Panc1 (cell line): ENCODE measurements at regions not wholly inside any gene's neighbourhood (a gene's known extent, or its start where the extent isn't known, plus 50 kb on each side); places are given as distances from the start of the nearest gene placed in this dataset.

ENCODE experiments used
- POLR2AphosphoS5 ChIP-seq: IDR thresholded peaks from 2 replicates; pipeline ENCODE4 v1.6.1; 2012; ENCODE audit warnings: mild to moderate bottlenecking, low read depth, low read length, moderate library complexity
- SIN3A ChIP-seq: IDR thresholded peaks from 2 replicates; pipeline ENCODE4 v1.6.1; 2012; ENCODE audit warnings: low read depth, mild to moderate bottlenecking, low read length, moderate library complexity, borderline replicate concordance; ENCODE audit not compliant: insufficient read depth
- TF ChIP-seq, protein P1 (sequence below): fragments of 450-650 bp; IDR thresholded peaks from 2 replicates; pipeline ENCODE4 v1.5.1; 2017; ENCODE audit warnings: mild to moderate bottlenecking
- TF ChIP-seq, protein P2 (sequence below), 2 experiments: IDR thresholded peaks; 2 replicates each; pipeline ENCODE4 v1.6.1; 2011 to 2012; ENCODE audit warnings: low read depth in 2 of 2, control low read depth in 1 of 2, low read length in 1 of 2, mild to moderate bottlenecking in 1 of 2, moderate library complexity in 1 of 2; ENCODE audit not compliant: insufficient read depth in 1 of 2

DNA sequence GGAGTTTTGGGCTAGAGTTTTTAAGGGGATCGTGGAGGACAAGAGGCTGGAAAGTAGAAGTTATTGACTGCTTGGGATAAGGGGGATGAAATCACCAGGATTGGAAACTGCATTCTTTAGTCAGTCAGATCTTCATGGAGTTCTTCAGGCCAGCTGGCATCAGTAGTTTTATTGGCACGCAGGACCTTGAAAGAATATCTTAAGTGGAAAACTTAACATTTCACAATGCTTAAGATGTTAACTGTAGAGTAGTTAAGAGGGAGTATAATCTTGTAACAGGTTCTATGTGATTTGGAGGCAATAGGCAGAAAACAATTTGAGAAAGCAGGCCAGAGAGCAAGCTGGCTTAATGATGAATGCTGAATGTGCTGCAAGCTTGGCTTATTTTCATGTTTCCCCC lies 300.4 kb upstream of the KCNH7 start:
- TF ChIP-seq, protein P1, sequence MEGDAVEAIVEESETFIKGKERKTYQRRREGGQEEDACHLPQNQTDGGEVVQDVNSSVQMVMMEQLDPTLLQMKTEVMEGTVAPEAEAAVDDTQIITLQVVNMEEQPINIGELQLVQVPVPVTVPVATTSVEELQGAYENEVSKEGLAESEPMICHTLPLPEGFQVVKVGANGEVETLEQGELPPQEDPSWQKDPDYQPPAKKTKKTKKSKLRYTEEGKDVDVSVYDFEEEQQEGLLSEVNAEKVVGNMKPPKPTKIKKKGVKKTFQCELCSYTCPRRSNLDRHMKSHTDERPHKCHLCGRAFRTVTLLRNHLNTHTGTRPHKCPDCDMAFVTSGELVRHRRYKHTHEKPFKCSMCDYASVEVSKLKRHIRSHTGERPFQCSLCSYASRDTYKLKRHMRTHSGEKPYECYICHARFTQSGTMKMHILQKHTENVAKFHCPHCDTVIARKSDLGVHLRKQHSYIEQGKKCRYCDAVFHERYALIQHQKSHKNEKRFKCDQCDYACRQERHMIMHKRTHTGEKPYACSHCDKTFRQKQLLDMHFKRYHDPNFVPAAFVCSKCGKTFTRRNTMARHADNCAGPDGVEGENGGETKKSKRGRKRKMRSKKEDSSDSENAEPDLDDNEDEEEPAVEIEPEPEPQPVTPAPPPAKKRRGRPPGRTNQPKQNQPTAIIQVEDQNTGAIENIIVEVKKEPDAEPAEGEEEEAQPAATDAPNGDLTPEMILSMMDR: no peak
- no peak for TF ChIP-seq POLR2AphosphoS5
- TF ChIP-seq, protein P2, sequence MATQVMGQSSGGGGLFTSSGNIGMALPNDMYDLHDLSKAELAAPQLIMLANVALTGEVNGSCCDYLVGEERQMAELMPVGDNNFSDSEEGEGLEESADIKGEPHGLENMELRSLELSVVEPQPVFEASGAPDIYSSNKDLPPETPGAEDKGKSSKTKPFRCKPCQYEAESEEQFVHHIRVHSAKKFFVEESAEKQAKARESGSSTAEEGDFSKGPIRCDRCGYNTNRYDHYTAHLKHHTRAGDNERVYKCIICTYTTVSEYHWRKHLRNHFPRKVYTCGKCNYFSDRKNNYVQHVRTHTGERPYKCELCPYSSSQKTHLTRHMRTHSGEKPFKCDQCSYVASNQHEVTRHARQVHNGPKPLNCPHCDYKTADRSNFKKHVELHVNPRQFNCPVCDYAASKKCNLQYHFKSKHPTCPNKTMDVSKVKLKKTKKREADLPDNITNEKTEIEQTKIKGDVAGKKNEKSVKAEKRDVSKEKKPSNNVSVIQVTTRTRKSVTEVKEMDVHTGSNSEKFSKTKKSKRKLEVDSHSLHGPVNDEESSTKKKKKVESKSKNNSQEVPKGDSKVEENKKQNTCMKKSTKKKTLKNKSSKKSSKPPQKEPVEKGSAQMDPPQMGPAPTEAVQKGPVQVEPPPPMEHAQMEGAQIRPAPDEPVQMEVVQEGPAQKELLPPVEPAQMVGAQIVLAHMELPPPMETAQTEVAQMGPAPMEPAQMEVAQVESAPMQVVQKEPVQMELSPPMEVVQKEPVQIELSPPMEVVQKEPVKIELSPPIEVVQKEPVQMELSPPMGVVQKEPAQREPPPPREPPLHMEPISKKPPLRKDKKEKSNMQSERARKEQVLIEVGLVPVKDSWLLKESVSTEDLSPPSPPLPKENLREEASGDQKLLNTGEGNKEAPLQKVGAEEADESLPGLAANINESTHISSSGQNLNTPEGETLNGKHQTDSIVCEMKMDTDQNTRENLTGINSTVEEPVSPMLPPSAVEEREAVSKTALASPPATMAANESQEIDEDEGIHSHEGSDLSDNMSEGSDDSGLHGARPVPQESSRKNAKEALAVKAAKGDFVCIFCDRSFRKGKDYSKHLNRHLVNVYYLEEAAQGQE (IDR thresholded peaks at IDR 0.05; ENCODE audit: insufficient read depth in 1 of 2, low read depth in 2 of 2, low read length in 1 of 2): no peak
- TF ChIP-seq SIN3A: no peak
